K562 (cell line): ENCODE measurements at regions not wholly inside any gene's neighbourhood (a gene's known extent, or its start where the extent isn't known, plus 50 kb on each side); places are given as distances from the start of the nearest gene placed in this dataset.

Source experiments
- ATAC-seq: fragments of 200-7000 bp; cut with Tn5 transposase; 3 replicates; pipeline ENCODE4 v1.9.1; 2020; ENCODE audit warnings: moderate library complexity
- BruUV-seq: library from RNA; stranded (reverse); fragments of 400-500 nt; replicated peaks from 2 replicates; lab custom pipeline; 2021; lab: Mats Ljungman, UMichigan
- CTCF ChIA-PET: fragments of 300-600 bp; formaldehyde crosslinking; extraction: SDS; loops from one replicate; lab custom pipeline; 2021; ENCODE audit warnings: low intra/inter-chr PET ratio; lab: Yijun Ruan, JAX
- POLR2A ChIA-PET: fragments of 300-600, 350-650 bp; sonication (Branson Sonifier 250); formaldehyde crosslinking; extraction: SDS; loops from one replicate; lab custom pipeline; 2021; ENCODE audit warnings: antibody characterized with exemption, inconsistent platforms; lab: Yijun Ruan, JAX
- DNase-seq, 4 experiments: peaks; one replicate each; pipeline versions ENCODE4 v3.0.0 to v3.0.0-alpha.2; 2011 to 2018; ENCODE audit warnings: low spot score in 3 of 4, mixed read lengths in 3 of 4; ENCODE audit errors: extremely low read depth in 1 of 4
- FAIRE-seq: peaks from 2 replicates; lab custom pipeline; 2011; peaks lifted over from hg19 to GRCh38; lab: Jason Lieb, UNC
- H2AFZ ChIP-seq: 2 replicates; pipeline ENCODE4 v1.6.0; 2011; ENCODE audit warnings: low read depth, low read length, control low read depth, inconsistent platforms
- H3K27ac ChIP-seq: fragments of 200-600 bp; 3 replicates; pipeline ENCODE4 v1.8.0; 2011; ENCODE audit warnings: low read depth, mild to moderate bottlenecking, control low read depth, inconsistent platforms, low read length, moderate library complexity, mixed read lengths; ENCODE audit errors: extremely low read depth
- H3K27me3 ChIP-seq, 2 experiments: fragments of 300-600 bp in 1 of 2; 2 replicates in 1 of 2; 3 replicates in 1 of 2; pipeline versions ENCODE4 v1.6.0 to v1.8.0; 2011; ENCODE audit warnings: inconsistent platforms in 2 of 2, low read length in 2 of 2, mild to moderate bottlenecking in 1 of 2, mixed read lengths in 1 of 2, moderate library complexity in 1 of 2; ENCODE audit not compliant: control insufficient read depth in 2 of 2, insufficient read depth in 2 of 2
- H3K36me3 ChIP-seq: fragments of 300-600 bp; 3 replicates; pipeline ENCODE4 v1.8.0; 2011; ENCODE audit warnings: mild to moderate bottlenecking, low read length, inconsistent platforms; ENCODE audit not compliant: control insufficient read depth, insufficient read depth
- H3K4me1 ChIP-seq, 2 experiments: fragments of 200-600 bp in 1 of 2; replicated peaks in 1 of 2; 2 replicates in 1 of 2; 3 replicates in 1 of 2; pipeline versions ENCODE4 v1.5.1 to v1.8.0; 2011; ENCODE audit warnings: inconsistent platforms in 2 of 2, low read length in 2 of 2, mild to moderate bottlenecking in 1 of 2, mixed read lengths in 1 of 2, moderate library complexity in 1 of 2; ENCODE audit not compliant: control insufficient read depth in 2 of 2, insufficient read depth in 2 of 2
- H3K4me2 ChIP-seq: 2 replicates; pipeline ENCODE4 v1.6.1; 2011; ENCODE audit warnings: low read length, control low read depth, inconsistent platforms, mixed read lengths; ENCODE audit not compliant: insufficient read depth
- H3K4me3 ChIP-seq: fragments of 200-600 bp; sonication (generic), shearing (Covaris generic); 2 replicates; pipeline ENCODE4 v1.5.1; 2016; ENCODE audit warnings: control low read depth, inconsistent platforms
- H3K79me2 ChIP-seq: fragments of 200-600 bp; 3 replicates; pipeline ENCODE4 v1.8.0; 2011; ENCODE audit warnings: low read length, inconsistent platforms; ENCODE audit not compliant: control insufficient read depth, insufficient read depth
- H3K9ac ChIP-seq, 2 experiments: 2 replicates each; pipeline versions ENCODE4 v1.6.0 to v1.6.1; 2011; ENCODE audit warnings: low read depth in 2 of 2, low read length in 2 of 2, control low read depth in 1 of 2, inconsistent platforms in 1 of 2, mild to moderate bottlenecking in 1 of 2, mixed read lengths in 1 of 2; ENCODE audit not compliant: insufficient read depth in 1 of 2
- H3K9me1 ChIP-seq: one replicate; pipeline ENCODE4 v1.6.0; 2011; ENCODE audit warnings: inconsistent platforms, mild to moderate bottlenecking, low read length, moderate library complexity; ENCODE audit not compliant: control insufficient read depth, insufficient read depth
- H3K9me3 ChIP-seq: replicated peaks from 2 replicates; pipeline ENCODE4 v1.5.1; 2011; ENCODE audit warnings: low read depth, low read length, inconsistent platforms; ENCODE audit not compliant: control insufficient read depth, insufficient read depth
- H4K20me1 ChIP-seq: replicated peaks from 2 replicates; pipeline ENCODE4 v1.6.1; 2011; ENCODE audit warnings: low read length, inconsistent platforms, mixed read lengths; ENCODE audit not compliant: control insufficient read depth, insufficient read depth
- BMI1 ChIP-seq: fragments of 150-350 bp; IDR thresholded peaks from 2 replicates; pipeline ENCODE4 v1.6.1; 2014; ENCODE audit warnings: low read length
- CHAMP1 ChIP-seq: fragments of 450-650 bp; IDR thresholded peaks from 2 replicates; pipeline ENCODE4 v1.6.1; 2016; ENCODE audit warnings: mild to moderate bottlenecking
- CSDE1 ChIP-seq, 2 experiments: fragments of 450-650 bp; IDR thresholded peaks; 2 replicates each; pipeline ENCODE4 v1.6.1; 2016; ENCODE audit warnings: mild to moderate bottlenecking in 1 of 2
- GATAD2B ChIP-seq: fragments of 450-650 bp; IDR thresholded peaks from 2 replicates; pipeline ENCODE4 v1.6.1; 2017; ENCODE audit warnings: mild to moderate bottlenecking, borderline replicate concordance
- HDAC6 ChIP-seq: IDR thresholded peaks from 2 replicates; pipeline ENCODE4 v1.6.1; 2012; ENCODE audit warnings: low read depth, mild to moderate bottlenecking, control low read depth, inconsistent platforms, low read length, moderate library complexity
- MTA3 ChIP-seq: fragments of 450-650 bp; formaldehyde crosslinking; IDR thresholded peaks from 2 replicates; pipeline ENCODE4 v1.6.1; 2017; ENCODE audit warnings: mild to moderate bottlenecking, borderline replicate concordance
- NFRKB ChIP-seq: fragments of 450-650 bp; IDR thresholded peaks from 2 replicates; pipeline ENCODE4 v1.6.1; 2016; ENCODE audit warnings: low read depth
- PCBP1 ChIP-seq: fragments of 200-400 bp; formaldehyde crosslinking; IDR thresholded peaks from 2 replicates; pipeline ENCODE4 v1.6.1; 2018; ENCODE audit warnings: mild to moderate bottlenecking, low read depth, low read length; ENCODE audit not compliant: poor library complexity, severe bottlenecking
- PHF20 ChIP-seq: fragments of 450-650 bp; IDR thresholded peaks from 2 replicates; pipeline ENCODE4 v1.6.1; 2018; ENCODE audit not compliant: partially characterized antibody
- PHTF2 ChIP-seq: fragments of 250-450 bp; sonication (Bioruptor Pico); IDR thresholded peaks from 2 replicates; pipeline ENCODE4 v1.5.0; 2021; ENCODE audit warnings: mild to moderate bottlenecking
- PRPF4 ChIP-seq: fragments of 200-400 bp; formaldehyde crosslinking; IDR thresholded peaks from one replicate; pipeline ENCODE4 v1.6.1; 2017; ENCODE audit warnings: low read length, low read depth, mild to moderate bottlenecking; ENCODE audit not compliant: insufficient read depth, poor library complexity, severe bottlenecking
- PURB ChIP-seq: sonication (generic); formaldehyde crosslinking; IDR thresholded peaks from 2 replicates; pipeline ENCODE4 v1.9.0; 2021; ENCODE audit warnings: low read depth, mild to moderate bottlenecking, missing genetic modification reagents
- RFX1 ChIP-seq: fragments of 450-650 bp; IDR thresholded peaks from 2 replicates; pipeline ENCODE4 v1.6.1; 2016; ENCODE audit warnings: mild to moderate bottlenecking, moderate library complexity
- SMC3 ChIP-seq: conservative IDR thresholded peaks from 2 replicates; pipeline ENCODE4 v1.6.1; 2011; ENCODE audit warnings: low read depth, low read length, improper control_type of control experiment; ENCODE audit not compliant: insufficient read depth
- SREBF2 ChIP-seq: sonication (generic); formaldehyde crosslinking; IDR thresholded peaks from 2 replicates; pipeline ENCODE4 v1.4.0; 2020; ENCODE audit warnings: mild to moderate bottlenecking, missing genetic modification reagents
- TCF7 ChIP-seq: sonication (generic); IDR thresholded peaks from 2 replicates; pipeline ENCODE4 v1.6.1; 2016; ENCODE audit warnings: antibody characterized with exemption, borderline replicate concordance
- TRIM25 ChIP-seq: fragments of 450-650 bp; IDR thresholded peaks from 2 replicates; pipeline ENCODE4 v1.7.0; 2016; ENCODE audit warnings: borderline replicate concordance
- XRCC3 ChIP-seq: fragments of 450-650 bp; IDR thresholded peaks from 2 replicates; pipeline ENCODE4 v1.6.1; 2017; ENCODE audit warnings: mild to moderate bottlenecking, moderate library complexity
- ZFP30 ChIP-seq: fragments of 250-450 bp; sonication (Bioruptor Pico); IDR thresholded peaks from 2 replicates; pipeline ENCODE4 v1.8.0; 2022; ENCODE audit warnings: moderate library complexity, mild to moderate bottlenecking, inconsistent platforms, borderline replicate concordance
- ZNF668 ChIP-seq: fragments of 250-450 bp; sonication (Bioruptor Pico); IDR thresholded peaks from 2 replicates; pipeline ENCODE4 v1.8.0; 2022; ENCODE audit warnings: mild to moderate bottlenecking, inconsistent platforms
- ZNF717 ChIP-seq: fragments of 250-450 bp; sonication (Bioruptor Pico); IDR thresholded peaks from 2 replicates; pipeline ENCODE4 v1.5.0; 2021
- WGBS: fragments of 100-300 bp; shearing (Covaris generic); methylation state at CpG from one replicate; pipeline ENCODE4 v1.1.6; 2016; ENCODE audit warnings: low coverage, mixed read lengths; ENCODE audit not compliant: insufficient coverage; ENCODE audit errors: missing lambda C conversion rate; 5-methylcytosine and 5-hydroxymethylcytosine counted together
- in situ Hi-C: fragments of 300-500 bp; cut with MboI; formaldehyde crosslinking; loops from 4 replicates; pipeline ENCODE4 v1.15.0; 2018; ENCODE audit warnings: inconsistent platforms, mixed read lengths
- intact Hi-C: fragments of 100-400 bp; cut with micrococcal nuclease; formaldehyde crosslinking; loops from 2 replicates; pipeline ENCODE4 v1.14.2; 2022

GRCh38 chr2:120894966-120895365, 159.3 kb downstream of the GLI2 start (continued):
- TF ChIP-seq XRCC3, result no peak
- no peak for TF ChIP-seq SMC3

GRCh38 chr2:120896126-120896525, 160.5 kb downstream of the GLI2 start:
- Histone ChIP-seq H3K9me1 (no peaks in the 10 kb centered on the region), H4K20me1 (0 out of 2 replicates have a peak, but pooled peaks cover 9% of the 10 kb centered on the region), H3K4me2 (no peak overlapping the region), H3K4me1 (no peaks in the 10 kb centered on the region; a peak in 1 of 5 replicates), H3K27me3 (peaks cover 17 to 45% of the 10 kb centered on the region in 2 experiments), H3K4me3 (no peak overlapping the region), H3K9me3 (no peaks in the 10 kb centered on the region), H3K27ac (no peak overlapping the region), H2AFZ (no peak overlapping the region), H3K79me2 (no peaks in the 10 kb centered on the region), H3K36me3 (no peaks in the 10 kb centered on the region), H3K9ac (no peak overlapping the region)
- no peak for FAIRE-seq
- no peak for ATAC-seq
- no TSS peak for BruUV-seq
- intact Hi-C loops, result no loop called here
- in situ Hi-C loops, result no loop called here
- no peak for DNase-seq
- WGBS, result 31% methylated on average over 2 of the region's 3 CpGs
- POLR2A ChIA-PET, result interaction anchor here (1.0 to 2.0 kb wide), 3 partner anchors 15 to 110 kb away, joined by 3 to 4 read pairs (median 3); no protein-coding TSS in a partner anchor
- CTCF ChIA-PET, result no interaction called here
- TF ChIP-seq TRIM25, result no peak
- TF ChIP-seq ZNF717, result no peak
- TF ChIP-seq SREBF2 (CRISPR knock-in tag), result no peak
- TF ChIP-seq ZFP30, result no peak
- no peak for TF ChIP-seq PCBP1
- no peak for TF ChIP-seq HDAC6
- no peak for TF ChIP-seq MTA3
- no peak for TF ChIP-seq PHTF2 (CRISPR knock-in tag)
- no peak for TF ChIP-seq TCF7
- TF ChIP-seq BMI1, result no peak
- TF ChIP-seq PHF20, result no peak
- no peak for TF ChIP-seq PRPF4
- TF ChIP-seq RFX1, result no peak
- TF ChIP-seq GATAD2B, result no peak
- TF ChIP-seq NFRKB, result no peak
- no peak for TF ChIP-seq ZNF668 (CRISPR knock-in tag)
- no peak for TF ChIP-seq CSDE1 (IDR thresholded peaks at IDR 0.05)
- no peak for TF ChIP-seq CHAMP1
- no peak for TF ChIP-seq PURB
